Activated CD4-positive, alpha-beta T cell treated with anti-CD3 and anti-CD28 coated beads, Interleukin-2, amount 10 ng/mL, durations not matched to agents 7 days and 5 days (primary cell): ENCODE measurements at regions not wholly inside any gene's neighbourhood (a gene's known extent, or its start where the extent isn't known, plus 50 kb on each side); places are given as distances from the start of the nearest gene placed in this dataset.
"Not testable (repeated sequence)": the region's sequence is repeated elsewhere in the genome, so short reads cannot be mapped to it uniquely, and the experiment has no call there.

Source experiments
- CTCF ChIA-PET: fragments of 350-600 bp; sonication (Branson Sonifier 250); formaldehyde crosslinking; loops from one replicate; lab custom pipeline; 2021; ENCODE audit warnings: antibody characterized with exemption; lab: Charles Lee
- POLR2A ChIA-PET: fragments of 350-600 bp; sonication (Branson Sonifier 250); formaldehyde crosslinking; loops from one replicate; lab custom pipeline; 2021; ENCODE audit warnings: antibody characterized with exemption; lab: Charles Lee
- DNase-seq: peaks from one replicate; pipeline ENCODE4 v3.0.0-alpha.2; 2020
- H3K27ac Mint-ChIP-seq: one replicate; pipeline ENCODE4 v1.8.0; 2021; ENCODE audit warnings: mild to moderate bottlenecking, moderate library complexity, mixed read lengths
- H3K27me3 Mint-ChIP-seq: one replicate; pipeline ENCODE4 v1.8.0; 2021; ENCODE audit warnings: mixed read lengths
- H3K36me3 Mint-ChIP-seq: one replicate; pipeline ENCODE4 v1.8.0; 2021; ENCODE audit warnings: low read depth, mixed read lengths
- H3K4me1 Mint-ChIP-seq: one replicate; pipeline ENCODE4 v1.8.0; 2021; ENCODE audit warnings: mixed read lengths
- H3K4me3 Mint-ChIP-seq: one replicate; pipeline ENCODE4 v1.8.0; 2021; ENCODE audit warnings: mild to moderate bottlenecking, moderate library complexity, mixed read lengths
- H3K9me3 Mint-ChIP-seq: one replicate; pipeline ENCODE4 v1.8.0; 2021; ENCODE audit warnings: mixed read lengths

DNA sequence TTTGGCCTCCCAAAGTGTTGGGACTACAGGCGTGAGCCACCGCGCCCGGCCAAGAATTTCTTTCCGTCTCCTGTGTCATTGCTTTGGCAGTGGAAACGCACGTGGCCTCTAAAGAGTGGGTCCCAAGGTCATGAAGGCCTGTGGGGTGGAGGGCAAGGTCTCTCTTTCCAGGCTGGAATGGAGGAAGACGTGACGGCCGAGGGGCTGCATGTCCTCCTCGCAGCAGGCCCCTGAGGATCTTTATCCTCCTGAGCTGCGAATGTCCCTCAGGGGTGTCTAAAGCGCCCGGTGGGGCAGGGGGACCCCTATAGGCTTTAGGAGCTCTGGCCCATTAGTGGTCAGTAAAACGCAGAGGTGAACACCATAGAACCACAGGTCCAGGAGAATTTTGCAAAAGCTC, 118.5 kb downstream of the CCDC74A start:
- peaks cover 52% of the 10 kb centered on the region for H3K27me3 Mint-ChIP-seq
- CTCF ChIA-PET, H3K4me3 Mint-ChIP-seq, H3K36me3 Mint-ChIP-seq, DNase-seq, H3K9me3 Mint-ChIP-seq, H3K27ac Mint-ChIP-seq, H3K4me1 Mint-ChIP-seq, POLR2A ChIA-PET: not testable (repeated sequence)

DNA sequence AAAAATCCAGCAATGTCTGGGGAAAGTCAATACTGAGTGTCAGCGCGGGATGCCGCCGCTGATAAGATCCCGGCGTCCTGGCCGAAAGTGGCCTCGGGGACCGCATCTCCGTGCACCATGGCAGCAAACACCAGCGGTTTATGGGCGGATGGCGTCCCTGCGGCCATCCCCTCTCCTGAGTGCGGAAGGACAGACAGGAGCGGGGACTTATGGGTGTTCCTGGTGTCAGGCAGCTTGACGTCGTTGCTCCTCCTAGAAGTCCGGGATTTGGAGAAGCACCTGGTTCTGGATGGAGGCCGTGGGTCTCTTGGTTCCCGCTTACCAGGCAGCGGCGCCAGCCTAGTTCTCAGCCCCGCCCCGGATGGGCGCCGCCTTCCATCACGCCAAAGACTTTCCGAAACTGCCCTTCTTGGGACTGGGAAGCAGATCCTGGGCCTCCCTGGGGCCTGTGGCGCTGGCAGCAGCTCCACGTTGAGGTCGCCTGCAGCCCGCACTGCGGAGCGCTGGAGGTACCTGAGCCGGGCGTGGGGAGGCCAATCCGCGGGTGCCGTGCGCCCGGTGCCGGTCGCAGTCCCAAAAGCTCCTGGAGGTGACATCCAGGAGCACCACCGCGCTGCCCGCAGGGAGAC, 119.1 kb downstream of the CCDC74A start:
- ChIA-PET CTCF (interaction anchor here (0.7 kb wide), 1 partner anchor 1491 kb away, joined by 4 read pairs; no protein-coding TSS in a partner anchor), POLR2A (no interaction called here)
- no peaks in the 10 kb centered on the region for H3K4me1 Mint-ChIP-seq
- no peaks in the 10 kb centered on the region for H3K9me3 Mint-ChIP-seq
- DNase-seq: no peak
- no peak overlapping the region for H3K27ac Mint-ChIP-seq
- H3K36me3 Mint-ChIP-seq: no peaks in the 10 kb centered on the region
- H3K4me3 Mint-ChIP-seq: no peak overlapping the region
- peaks cover 51% of the 10 kb centered on the region for H3K27me3 Mint-ChIP-seq

DNA sequence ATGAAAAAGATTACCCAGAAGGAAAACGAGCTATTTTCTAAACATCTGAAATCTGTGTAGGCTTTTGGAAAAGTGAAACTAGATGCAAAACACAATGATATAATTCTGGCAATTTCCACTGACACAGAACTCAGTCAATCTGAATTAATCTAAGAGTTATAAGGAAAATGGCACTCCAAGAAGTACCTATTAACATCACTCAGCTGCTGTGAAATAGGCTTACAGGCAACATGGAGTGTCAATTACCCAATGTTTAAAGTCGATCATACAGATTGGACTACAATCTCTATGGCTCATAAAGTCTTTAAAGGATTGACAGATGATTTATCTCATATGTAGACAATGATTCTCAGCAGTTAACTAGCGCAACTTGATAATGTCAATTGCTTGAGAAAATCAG, 120.9 kb downstream of the CCDC74A start:
- H3K4me3 Mint-ChIP-seq, H3K27ac Mint-ChIP-seq, DNase-seq, POLR2A ChIA-PET, H3K9me3 Mint-ChIP-seq, H3K36me3 Mint-ChIP-seq, H3K4me1 Mint-ChIP-seq, CTCF ChIA-PET: not testable (repeated sequence)
- H3K27me3 Mint-ChIP-seq: peaks cover 56% of the 10 kb centered on the region

DNA sequence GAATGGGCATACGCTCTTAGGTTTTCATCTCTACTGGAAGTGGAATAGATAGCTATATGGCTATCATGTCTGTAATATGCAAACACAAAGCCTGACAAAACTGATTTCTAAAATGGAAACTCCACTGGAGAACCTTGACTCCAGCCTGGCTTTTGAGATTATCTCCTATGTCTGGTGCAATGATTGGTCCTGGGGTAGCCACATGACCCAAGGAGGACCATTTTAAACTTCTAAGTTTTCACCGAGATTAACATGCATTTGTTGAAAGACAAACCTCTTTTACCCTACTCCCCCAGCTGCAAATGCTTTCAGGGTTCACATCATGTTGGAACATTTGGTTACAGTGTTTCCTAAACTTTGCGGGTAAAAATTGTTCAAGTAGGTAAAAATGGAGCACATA, 124.6 kb downstream of the CCDC74A start:
- H3K27me3 Mint-ChIP-seq: peaks cover 52% of the 10 kb centered on the region
- H3K27ac Mint-ChIP-seq, H3K4me1 Mint-ChIP-seq, DNase-seq, H3K4me3 Mint-ChIP-seq, H3K9me3 Mint-ChIP-seq, CTCF ChIA-PET, H3K36me3 Mint-ChIP-seq, POLR2A ChIA-PET: not testable (repeated sequence)

DNA sequence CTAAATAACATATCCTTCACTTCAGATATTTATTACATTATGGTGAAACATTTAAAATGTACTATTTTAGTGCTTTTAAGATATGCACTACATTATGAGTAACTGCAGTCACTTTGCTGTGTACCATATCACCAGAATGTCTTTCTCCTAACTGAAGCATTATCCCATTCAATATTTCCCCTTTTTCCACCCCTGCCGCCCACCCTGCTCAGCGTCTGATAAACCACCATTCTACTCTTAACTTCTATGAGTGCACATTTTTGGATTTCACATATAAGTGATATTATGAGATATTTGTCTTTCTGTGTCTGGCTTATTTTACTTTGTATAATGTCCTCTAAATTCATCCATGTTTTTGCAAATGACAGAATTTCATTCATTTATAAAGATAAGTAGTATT, 126.4 kb downstream of the CCDC74A start:
- H3K27ac Mint-ChIP-seq, DNase-seq, POLR2A ChIA-PET, H3K4me1 Mint-ChIP-seq, H3K36me3 Mint-ChIP-seq, CTCF ChIA-PET, H3K9me3 Mint-ChIP-seq, H3K4me3 Mint-ChIP-seq: not testable (repeated sequence)
- peaks cover 43% of the 10 kb centered on the region for H3K27me3 Mint-ChIP-seq

DNA sequence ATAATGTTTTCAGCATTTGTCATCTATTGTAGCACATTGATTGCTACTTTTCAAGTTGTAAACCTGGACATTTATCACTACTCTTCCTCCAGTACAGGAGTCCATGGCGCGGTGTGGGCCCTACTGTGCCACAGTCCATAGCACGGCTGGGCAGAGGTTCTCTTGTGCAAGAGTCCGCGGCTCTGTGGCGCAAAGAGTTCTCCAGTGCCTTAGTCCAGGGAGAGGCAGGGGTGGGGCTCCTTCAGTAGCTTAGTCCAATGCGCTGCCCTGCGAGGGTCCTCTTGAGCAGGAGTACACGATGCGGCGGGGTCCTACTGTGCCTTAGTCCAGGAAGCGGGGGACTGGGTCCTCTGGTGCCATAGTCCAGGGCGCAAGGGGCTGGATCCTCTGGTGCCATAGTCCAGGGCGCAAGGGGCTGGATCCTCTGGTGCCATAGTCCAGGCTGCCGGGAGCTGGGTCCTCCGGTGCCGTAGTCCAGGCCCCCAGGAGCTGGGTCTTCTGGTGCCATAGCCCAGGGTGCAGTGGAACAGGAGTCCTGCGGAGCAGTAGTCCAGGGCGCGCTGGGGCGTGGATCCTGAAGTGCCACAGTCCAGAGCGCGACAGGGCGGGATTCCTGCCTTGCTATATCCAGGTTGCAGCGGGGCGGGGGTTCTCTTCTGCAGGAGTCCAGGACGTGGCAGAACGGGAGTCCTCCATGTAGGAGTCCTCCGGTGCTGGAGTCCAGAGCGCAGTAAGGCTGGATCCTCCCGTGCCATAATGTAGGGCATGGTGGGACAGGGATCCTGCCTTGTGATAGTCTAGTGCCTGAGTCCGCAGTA, 129.3 kb downstream of the CCDC74A start:
- ChIA-PET CTCF (no interaction called here), POLR2A (no interaction called here)
- Mint-ChIP-seq H3K27ac (no peak overlapping the region), H3K36me3 (no peaks in the 10 kb centered on the region), H3K27me3 (peaks cover 28% of the 10 kb centered on the region), H3K9me3 (no peaks in the 10 kb centered on the region), H3K4me3 (no peak overlapping the region), H3K4me1 (no peaks in the 10 kb centered on the region)
- no peak for DNase-seq

DNA sequence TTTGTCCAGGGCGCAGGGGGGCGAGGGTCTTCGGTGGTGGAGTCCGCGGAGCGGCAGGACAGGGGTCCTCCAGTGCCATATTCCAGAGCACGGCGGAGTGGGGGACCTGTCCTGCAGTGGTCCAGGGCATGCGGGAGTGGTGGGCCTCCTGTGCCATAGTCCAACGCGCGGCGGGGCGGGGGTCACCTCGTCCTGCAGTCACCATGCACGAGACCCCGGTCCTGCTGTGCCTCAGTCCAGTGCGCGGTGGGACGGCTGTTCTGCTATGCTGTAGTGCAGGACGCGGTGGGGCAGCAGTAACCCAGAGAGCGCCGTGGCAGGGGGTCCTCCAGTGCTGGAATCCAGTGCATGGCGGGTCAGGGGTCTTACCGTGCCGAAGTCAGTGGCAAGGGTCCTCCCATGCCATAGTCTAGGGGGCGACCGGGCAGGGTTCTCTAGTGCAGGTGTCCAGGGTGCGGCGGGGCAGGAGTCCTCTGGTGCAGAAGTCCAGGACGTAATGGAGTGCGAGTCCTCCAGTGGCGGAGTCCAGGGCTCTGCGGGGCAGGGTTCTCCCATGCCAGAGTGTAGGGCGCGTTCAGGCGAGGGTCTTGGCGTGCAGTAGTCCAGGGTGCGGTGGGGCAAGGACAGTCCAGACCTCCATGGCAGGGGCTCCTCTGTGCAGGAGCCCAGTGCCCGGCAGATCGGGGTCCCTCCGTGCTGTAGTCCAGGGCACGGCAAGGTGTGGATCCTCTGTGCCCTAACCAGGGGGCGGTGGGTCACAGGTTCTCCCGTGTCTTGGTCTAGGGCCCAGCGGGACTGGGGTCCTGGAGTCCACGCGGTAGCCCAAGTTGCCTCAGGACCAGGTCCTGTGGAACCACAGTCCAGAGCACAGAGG, 130.4 kb downstream of the CCDC74A start:
- DNase-seq: no peak
- no peaks in the 10 kb centered on the region for H3K4me1 Mint-ChIP-seq
- POLR2A ChIA-PET: no interaction called here

DNA sequence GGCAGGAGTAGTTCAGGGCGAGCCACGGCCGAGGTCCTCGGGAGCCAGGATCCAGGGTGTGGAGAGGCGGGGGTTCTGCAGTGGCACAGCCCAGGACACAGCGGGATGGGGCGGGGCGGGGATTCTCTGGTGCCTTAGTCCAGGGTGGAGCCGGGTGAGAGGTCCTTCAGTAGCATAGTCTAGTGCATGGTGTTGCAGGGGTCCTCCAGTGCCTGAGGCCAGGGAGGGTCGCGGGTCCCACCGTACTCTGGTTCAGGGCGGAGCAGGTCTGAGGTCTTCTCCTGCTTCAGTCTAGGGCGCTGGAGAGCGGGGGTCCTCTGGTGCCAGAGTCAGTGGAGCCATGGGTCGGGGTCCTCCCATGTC, 131.1 kb downstream of the CCDC74A start:
- H3K27ac Mint-ChIP-seq: no peak overlapping the region
- peaks cover 21% of the 10 kb centered on the region for H3K27me3 Mint-ChIP-seq
- no peak overlapping the region for H3K4me3 Mint-ChIP-seq
- ChIA-PET POLR2A (no interaction called here), CTCF (no interaction called here)
- H3K4me1 Mint-ChIP-seq: no peaks in the 10 kb centered on the region
- no peaks in the 10 kb centered on the region for H3K36me3 Mint-ChIP-seq
- DNase-seq: no peak
- no peaks in the 10 kb centered on the region for H3K9me3 Mint-ChIP-seq

More for the DNA sequence above, 130.4 kb downstream of the CCDC74A start:
- no peaks in the 10 kb centered on the region for H3K36me3 Mint-ChIP-seq
- H3K9me3 Mint-ChIP-seq: no peaks in the 10 kb centered on the region
- H3K4me3 Mint-ChIP-seq: no peak overlapping the region
- H3K27ac Mint-ChIP-seq: no peak overlapping the region
- CTCF ChIA-PET: no interaction called here
- peaks cover 22% of the 10 kb centered on the region for H3K27me3 Mint-ChIP-seq

DNA sequence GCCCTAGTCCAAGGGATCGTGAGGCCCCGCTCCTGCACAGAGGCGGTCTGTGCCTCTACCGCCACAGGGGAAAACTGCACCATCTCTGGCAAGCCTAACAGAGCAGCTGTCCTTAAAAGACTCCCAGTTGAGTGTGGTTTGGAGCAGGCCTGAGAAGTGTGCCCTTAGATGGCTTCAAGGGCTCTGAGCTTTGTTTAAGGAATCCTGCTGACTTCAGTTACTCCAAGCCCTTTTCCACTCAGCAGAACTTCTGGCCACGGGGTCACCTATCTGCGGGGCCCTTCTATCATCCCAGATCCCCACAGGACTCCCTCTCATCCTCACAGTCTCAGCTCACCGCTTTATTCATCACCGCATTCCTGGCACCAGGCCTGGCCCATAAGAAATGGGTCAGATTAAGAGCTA, 131.5 kb downstream of the CCDC74A start:
- no peaks in the 10 kb centered on the region for H3K4me1 Mint-ChIP-seq
- ChIA-PET CTCF (no interaction called here), POLR2A (no interaction called here)
- no peaks in the 10 kb centered on the region for H3K9me3 Mint-ChIP-seq
- H3K36me3 Mint-ChIP-seq: no peaks in the 10 kb centered on the region
- peaks cover 23% of the 10 kb centered on the region for H3K27me3 Mint-ChIP-seq
- no peak for DNase-seq
- H3K27ac Mint-ChIP-seq: no peak overlapping the region
- no peak overlapping the region for H3K4me3 Mint-ChIP-seq

DNA sequence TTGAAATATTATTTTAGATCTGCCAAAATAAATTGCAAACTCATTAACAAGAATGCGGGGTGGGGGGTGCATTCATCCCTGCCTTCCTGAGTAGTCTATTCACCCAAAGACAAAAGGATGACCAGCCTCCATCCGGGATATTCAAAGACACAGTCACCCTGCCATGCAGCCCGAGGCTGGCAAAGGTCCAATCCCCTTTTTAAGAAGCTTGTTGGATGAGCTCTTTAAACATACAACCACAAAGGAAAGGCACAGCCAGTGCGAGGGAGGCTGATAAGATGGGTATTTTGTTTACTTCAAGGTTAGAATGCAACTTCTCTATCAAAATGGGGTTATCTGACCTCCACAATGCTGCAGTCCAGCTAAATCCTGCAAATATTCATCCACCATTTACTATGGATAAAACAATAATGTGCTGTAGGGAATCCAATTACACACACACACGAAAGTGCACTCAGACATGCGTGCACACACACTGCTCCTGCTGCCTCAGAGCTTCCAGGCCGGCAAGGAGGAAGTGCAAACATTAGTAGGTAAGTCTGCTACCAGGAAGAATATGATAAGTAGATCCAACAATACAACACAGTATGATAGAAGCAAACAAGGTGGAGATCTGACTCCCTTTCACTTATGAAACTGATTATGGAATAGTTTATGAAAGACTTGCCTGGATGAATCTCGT, 133.6 kb downstream of the CCDC74A start:
- DNase-seq, H3K9me3 Mint-ChIP-seq, H3K4me3 Mint-ChIP-seq, H3K4me1 Mint-ChIP-seq, POLR2A ChIA-PET, CTCF ChIA-PET, H3K27ac Mint-ChIP-seq, H3K36me3 Mint-ChIP-seq: not testable (repeated sequence)
- H3K27me3 Mint-ChIP-seq: peaks cover 26% of the 10 kb centered on the region

DNA sequence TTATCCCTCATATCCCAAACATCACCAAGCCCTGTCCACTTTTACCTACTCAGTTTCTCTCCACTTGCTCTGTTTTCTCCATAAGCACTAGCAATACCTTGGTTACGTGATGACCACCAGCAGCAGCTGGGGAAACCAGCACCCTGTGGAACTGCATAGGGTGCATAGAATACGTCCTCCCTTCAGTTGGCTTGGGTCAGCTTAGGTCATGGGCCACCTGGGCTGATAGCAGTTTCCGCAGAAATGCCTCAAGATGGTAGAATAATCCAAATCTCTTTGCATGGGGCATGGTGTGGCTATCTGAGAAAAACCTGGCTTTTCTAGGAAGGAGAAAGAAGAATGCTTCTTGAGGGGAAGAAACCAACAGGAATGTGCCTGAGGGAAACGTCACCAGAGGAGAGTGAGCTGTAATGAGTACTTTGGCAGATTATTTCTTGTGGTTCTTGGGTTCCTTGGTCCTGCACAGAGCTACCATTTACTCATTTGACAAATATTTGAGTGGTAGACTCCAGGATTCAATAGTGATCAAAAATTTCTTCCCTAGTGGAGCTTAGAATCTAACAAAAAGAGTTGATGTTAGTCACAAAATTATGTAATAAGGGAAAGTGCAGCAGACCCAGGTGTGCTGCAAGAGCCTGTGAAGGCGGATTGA, 134.3 kb downstream of the CCDC74A start:
- H3K27me3 Mint-ChIP-seq: peaks cover 26% of the 10 kb centered on the region
- H3K4me1 Mint-ChIP-seq, POLR2A ChIA-PET, DNase-seq, CTCF ChIA-PET, H3K27ac Mint-ChIP-seq, H3K4me3 Mint-ChIP-seq, H3K9me3 Mint-ChIP-seq, H3K36me3 Mint-ChIP-seq: not testable (repeated sequence)

DNA sequence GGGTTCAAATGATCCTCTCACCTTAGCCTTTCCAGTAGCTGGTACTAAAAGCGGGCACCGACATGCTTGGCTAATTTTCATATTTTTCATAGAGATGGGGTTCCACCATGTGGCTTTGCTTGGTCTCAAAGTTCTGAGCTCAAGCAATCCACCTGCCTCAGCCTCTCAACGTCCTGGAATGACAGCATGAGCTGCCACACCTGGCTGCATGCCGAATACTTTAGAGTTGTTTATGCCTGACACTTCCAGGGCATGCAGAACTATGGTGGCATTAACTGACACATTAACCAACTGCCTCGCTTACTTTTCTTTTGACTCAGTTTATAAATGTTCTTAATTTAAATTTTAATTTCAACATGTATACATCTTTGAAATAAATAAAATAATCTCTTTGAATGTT, 135.8 kb downstream of the CCDC74A start:
- H3K27ac Mint-ChIP-seq, H3K4me3 Mint-ChIP-seq, H3K4me1 Mint-ChIP-seq, H3K36me3 Mint-ChIP-seq, CTCF ChIA-PET, H3K9me3 Mint-ChIP-seq, POLR2A ChIA-PET, DNase-seq: not testable (repeated sequence)
- peaks cover 31% of the 10 kb centered on the region for H3K27me3 Mint-ChIP-seq
